ENCODE measurements at regions not wholly inside any gene's neighbourhood (a gene's known extent, or its start where the extent isn't known, plus 50 kb on each side); places are given as distances from the start of the nearest gene placed in this dataset.

DNA sequence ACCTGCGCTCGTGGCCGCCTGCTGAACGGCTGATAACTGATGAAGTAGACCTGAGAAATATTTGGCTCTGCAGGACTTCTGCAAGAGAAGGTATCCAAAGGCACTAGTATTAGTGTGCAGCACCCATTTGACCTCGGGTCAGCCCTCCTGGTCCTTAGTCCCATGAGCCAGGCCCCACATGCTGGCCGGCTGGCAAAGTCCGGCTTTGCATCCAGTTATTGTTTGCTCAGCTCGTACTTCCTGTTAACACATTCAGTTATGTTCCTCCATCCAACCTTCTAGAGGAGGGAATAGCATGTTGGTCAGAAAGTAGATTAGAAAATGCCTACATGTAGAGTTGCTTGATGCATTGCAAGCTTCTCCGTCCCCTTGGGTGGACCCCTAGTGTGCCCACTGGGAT lies 385.7 kb upstream of the RGMA start:
- TF ChIP-seq NONO (IDR thresholded peaks at IDR 0.05; ENCODE audit: low read depth in 2 of 2, low read length in 1 of 2), result no peak
- TF ChIP-seq, protein P1, sequence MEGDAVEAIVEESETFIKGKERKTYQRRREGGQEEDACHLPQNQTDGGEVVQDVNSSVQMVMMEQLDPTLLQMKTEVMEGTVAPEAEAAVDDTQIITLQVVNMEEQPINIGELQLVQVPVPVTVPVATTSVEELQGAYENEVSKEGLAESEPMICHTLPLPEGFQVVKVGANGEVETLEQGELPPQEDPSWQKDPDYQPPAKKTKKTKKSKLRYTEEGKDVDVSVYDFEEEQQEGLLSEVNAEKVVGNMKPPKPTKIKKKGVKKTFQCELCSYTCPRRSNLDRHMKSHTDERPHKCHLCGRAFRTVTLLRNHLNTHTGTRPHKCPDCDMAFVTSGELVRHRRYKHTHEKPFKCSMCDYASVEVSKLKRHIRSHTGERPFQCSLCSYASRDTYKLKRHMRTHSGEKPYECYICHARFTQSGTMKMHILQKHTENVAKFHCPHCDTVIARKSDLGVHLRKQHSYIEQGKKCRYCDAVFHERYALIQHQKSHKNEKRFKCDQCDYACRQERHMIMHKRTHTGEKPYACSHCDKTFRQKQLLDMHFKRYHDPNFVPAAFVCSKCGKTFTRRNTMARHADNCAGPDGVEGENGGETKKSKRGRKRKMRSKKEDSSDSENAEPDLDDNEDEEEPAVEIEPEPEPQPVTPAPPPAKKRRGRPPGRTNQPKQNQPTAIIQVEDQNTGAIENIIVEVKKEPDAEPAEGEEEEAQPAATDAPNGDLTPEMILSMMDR (IDR thresholded peaks at IDR 0.05 in 2 of 3, conservative IDR thresholded peaks at IDR 0.05 in 1 of 3; ENCODE audit: insufficient read depth in 2 of 3, low read depth in 1 of 3, low read length in 3 of 3), result no peak
- TF ChIP-seq VEZF1 (CRISPR knock-in tag; IDR thresholded peaks at IDR 0.05), result no peak
- TF ChIP-seq ZBTB43 (CRISPR knock-in tag; IDR thresholded peaks at IDR 0.05), result no peak
- no peak for TF ChIP-seq EZH2 (IDR thresholded peaks at IDR 0.05; ENCODE audit: borderline replicate concordance, low read depth, low read length)
- no peak for TF ChIP-seq NRF1 (conservative IDR thresholded peaks at IDR 0.05 in 1 of 2, IDR thresholded peaks at IDR 0.05 in 1 of 2)
- TF ChIP-seq POLR2A (conservative IDR thresholded peaks at IDR 0.05), result no peak
- no peak for TF ChIP-seq CHD1 (IDR thresholded peaks at IDR 0.05; ENCODE audit: low read length)
- TF ChIP-seq SRSF1 (IDR thresholded peaks at IDR 0.05; ENCODE audit: low read depth, low read length), result no peak
- TF ChIP-seq REST (IDR thresholded peaks at IDR 0.05; ENCODE audit: borderline replicate concordance), result no peak
- TF ChIP-seq REST (CRISPR knock-in tag; IDR thresholded peaks at IDR 0.05; ENCODE audit: low read depth), result no peak
- no peak for TF ChIP-seq GABPA (tag; conservative IDR thresholded peaks at IDR 0.05; ENCODE audit: low read depth)
- no peak for TF ChIP-seq RCOR1 (IDR thresholded peaks at IDR 0.05; ENCODE audit: borderline replicate concordance in 1 of 2, low read depth in 2 of 2, low read length in 2 of 2)
- no peak for TF ChIP-seq XRCC5 (IDR thresholded peaks at IDR 0.05; ENCODE audit: low read depth, low read length)
- TF ChIP-seq ZZZ3 (IDR thresholded peaks at IDR 0.05), result no peak

All from K562 (cell line).